ENCODE measurements at regions not wholly inside any gene's neighbourhood (a gene's known extent, or its start where the extent isn't known, plus 50 kb on each side); places are given as distances from the start of the nearest gene placed in this dataset.

DNA sequence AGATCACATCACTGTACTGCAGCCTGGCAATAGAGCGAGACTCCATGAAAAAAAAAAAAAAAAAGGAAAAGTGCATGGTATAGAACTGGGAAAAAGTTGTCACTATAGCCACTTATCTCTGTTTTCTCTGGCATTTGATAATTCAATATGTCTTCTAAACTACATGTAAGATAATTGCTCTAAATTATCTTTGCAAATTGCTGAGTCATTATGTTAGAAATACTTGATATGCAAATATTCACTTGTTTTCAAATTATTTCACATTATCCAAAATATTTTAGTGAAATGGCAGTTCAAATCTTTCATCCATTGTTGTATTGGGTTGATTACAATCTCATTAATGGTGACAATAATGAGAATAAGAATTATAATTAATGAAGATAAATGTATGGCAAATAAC is 1455.1 kb downstream of the KCNT2 start:
- TF ChIP-seq, protein P1, sequence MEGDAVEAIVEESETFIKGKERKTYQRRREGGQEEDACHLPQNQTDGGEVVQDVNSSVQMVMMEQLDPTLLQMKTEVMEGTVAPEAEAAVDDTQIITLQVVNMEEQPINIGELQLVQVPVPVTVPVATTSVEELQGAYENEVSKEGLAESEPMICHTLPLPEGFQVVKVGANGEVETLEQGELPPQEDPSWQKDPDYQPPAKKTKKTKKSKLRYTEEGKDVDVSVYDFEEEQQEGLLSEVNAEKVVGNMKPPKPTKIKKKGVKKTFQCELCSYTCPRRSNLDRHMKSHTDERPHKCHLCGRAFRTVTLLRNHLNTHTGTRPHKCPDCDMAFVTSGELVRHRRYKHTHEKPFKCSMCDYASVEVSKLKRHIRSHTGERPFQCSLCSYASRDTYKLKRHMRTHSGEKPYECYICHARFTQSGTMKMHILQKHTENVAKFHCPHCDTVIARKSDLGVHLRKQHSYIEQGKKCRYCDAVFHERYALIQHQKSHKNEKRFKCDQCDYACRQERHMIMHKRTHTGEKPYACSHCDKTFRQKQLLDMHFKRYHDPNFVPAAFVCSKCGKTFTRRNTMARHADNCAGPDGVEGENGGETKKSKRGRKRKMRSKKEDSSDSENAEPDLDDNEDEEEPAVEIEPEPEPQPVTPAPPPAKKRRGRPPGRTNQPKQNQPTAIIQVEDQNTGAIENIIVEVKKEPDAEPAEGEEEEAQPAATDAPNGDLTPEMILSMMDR (IDR thresholded peaks at IDR 0.05; ENCODE audit: insufficient read depth, low read length) = no peak
- no peak for TF ChIP-seq GABPA (IDR thresholded peaks at IDR 0.05; ENCODE audit: low read depth)
- TF ChIP-seq POLR2AphosphoS5 (IDR thresholded peaks at IDR 0.05; ENCODE audit: low read depth) = no peak
- TF ChIP-seq, protein P2, sequence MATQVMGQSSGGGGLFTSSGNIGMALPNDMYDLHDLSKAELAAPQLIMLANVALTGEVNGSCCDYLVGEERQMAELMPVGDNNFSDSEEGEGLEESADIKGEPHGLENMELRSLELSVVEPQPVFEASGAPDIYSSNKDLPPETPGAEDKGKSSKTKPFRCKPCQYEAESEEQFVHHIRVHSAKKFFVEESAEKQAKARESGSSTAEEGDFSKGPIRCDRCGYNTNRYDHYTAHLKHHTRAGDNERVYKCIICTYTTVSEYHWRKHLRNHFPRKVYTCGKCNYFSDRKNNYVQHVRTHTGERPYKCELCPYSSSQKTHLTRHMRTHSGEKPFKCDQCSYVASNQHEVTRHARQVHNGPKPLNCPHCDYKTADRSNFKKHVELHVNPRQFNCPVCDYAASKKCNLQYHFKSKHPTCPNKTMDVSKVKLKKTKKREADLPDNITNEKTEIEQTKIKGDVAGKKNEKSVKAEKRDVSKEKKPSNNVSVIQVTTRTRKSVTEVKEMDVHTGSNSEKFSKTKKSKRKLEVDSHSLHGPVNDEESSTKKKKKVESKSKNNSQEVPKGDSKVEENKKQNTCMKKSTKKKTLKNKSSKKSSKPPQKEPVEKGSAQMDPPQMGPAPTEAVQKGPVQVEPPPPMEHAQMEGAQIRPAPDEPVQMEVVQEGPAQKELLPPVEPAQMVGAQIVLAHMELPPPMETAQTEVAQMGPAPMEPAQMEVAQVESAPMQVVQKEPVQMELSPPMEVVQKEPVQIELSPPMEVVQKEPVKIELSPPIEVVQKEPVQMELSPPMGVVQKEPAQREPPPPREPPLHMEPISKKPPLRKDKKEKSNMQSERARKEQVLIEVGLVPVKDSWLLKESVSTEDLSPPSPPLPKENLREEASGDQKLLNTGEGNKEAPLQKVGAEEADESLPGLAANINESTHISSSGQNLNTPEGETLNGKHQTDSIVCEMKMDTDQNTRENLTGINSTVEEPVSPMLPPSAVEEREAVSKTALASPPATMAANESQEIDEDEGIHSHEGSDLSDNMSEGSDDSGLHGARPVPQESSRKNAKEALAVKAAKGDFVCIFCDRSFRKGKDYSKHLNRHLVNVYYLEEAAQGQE (IDR thresholded peaks at IDR 0.05; ENCODE audit: insufficient replicate concordance, low read depth) = no peak

All from HL-60 (cell line).